ENCODE measurements at regions not wholly inside any gene's neighbourhood (a gene's known extent, or its start where the extent isn't known, plus 50 kb on each side); places are given as distances from the start of the nearest gene placed in this dataset.

- TF ChIP-seq CTCF (IDR thresholded peaks at IDR 0.05; ENCODE audit: poor library complexity), result no peak
- TF ChIP-seq EZH2 (IDR thresholded peaks at IDR 0.05; ENCODE audit: borderline replicate concordance), result no peak
- TF ChIP-seq EZH2phosphoT487 (IDR thresholded peaks at IDR 0.05; ENCODE audit: low read depth, severe bottlenecking, unreplicated experiment), result no peak
Measured at GRCh38 chr6:165968408-165968807, 199.2 kb downstream of the TBXT start.

Measured in hepatocyte (in vitro differentiated cells).